GM19324 (cell line): ENCODE measurements at regions not wholly inside any gene's neighbourhood (a gene's known extent, or its start where the extent isn't known, plus 50 kb on each side); places are given as distances from the start of the nearest gene placed in this dataset.

ENCODE experiments used
- ATAC-seq: cut with Tn5 transposase; IDR thresholded peaks from one replicate; pipeline ENCODE4 v1.9.1; 2021; ENCODE audit warnings: mild to moderate bottlenecking, moderate library complexity; ENCODE audit not compliant: unreplicated experiment, low FRiP score

DNA sequence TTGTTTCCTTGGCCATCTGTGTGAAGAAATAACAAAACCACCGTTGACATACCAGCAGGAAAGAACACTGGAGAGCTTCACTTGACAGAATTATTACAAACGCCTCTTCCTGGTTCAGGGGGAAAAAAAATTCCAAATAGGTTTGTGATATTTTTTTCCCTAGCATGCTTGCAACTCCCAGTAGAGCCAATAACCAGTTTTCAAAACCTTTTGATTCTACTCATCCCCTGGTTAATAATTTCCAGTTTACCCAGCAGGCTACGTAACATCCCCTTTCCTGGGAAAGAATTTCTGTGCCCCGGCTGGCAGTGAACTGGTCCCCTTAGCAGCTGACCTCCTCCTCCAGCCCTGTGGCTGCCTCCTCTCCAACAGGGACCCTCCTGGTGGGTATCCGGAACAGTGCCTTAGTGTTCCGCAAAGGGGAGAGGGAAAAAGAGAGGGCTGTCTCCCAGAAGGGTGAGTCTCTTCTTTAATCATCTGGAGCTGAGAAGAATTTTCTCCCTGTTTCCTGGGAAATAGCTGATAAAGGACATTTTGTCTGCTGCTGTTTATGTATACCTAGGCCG is 72.8 kb upstream of the BOD1 start:
- no peak for ATAC-seq

DNA sequence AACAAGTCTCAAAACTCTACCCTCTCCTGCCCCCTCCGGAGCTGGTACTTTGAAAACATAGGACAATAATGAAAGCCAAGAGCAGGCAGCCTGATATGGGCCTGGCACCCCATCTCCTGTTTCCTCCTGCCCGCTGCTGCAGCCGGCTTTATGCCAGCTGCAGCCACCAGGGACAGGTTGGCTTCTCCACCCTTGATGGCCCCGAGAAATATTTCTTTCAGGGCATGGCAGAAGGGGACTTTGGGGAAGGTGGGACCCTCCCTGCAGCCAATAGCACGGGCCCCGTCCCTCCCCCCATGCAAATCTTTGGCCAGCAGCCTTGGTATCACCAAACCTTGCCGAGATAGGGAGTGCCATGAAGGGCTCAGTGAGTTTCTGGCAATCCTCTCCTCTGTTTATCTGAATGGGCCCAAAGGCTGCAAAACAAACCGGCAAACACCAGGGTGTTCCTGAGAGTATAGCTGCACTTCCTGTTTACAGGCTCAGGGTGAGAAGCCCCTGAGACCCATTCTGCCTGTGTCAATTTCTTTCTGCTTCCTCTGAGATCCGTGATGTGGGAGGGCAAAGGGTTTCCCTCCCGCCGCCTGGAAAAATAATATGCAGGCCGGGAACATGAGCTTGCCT is 73.4 kb upstream of the BOD1 start:
- peak; percentile 50 for ATAC-seq

DNA sequence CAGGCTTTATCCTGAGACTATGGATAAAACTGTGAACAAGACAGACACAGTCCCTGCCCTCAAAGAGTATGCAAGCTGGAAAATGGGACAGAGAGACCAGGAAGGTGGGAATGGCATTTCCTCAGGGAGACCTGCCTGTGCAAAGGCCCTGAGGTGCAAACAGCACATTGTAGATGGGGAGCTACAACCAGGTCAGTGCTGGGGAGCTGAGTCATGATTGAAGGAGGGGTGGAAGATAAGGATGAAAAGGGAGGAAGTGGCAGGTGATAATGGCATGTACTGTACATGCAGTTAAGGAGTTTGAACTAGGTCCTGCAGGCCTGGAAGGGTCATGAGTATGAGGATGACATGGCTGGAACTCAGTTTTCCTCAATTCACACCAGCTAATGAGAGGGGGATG is 75.5 kb upstream of the BOD1 start:
- no peak for ATAC-seq

DNA sequence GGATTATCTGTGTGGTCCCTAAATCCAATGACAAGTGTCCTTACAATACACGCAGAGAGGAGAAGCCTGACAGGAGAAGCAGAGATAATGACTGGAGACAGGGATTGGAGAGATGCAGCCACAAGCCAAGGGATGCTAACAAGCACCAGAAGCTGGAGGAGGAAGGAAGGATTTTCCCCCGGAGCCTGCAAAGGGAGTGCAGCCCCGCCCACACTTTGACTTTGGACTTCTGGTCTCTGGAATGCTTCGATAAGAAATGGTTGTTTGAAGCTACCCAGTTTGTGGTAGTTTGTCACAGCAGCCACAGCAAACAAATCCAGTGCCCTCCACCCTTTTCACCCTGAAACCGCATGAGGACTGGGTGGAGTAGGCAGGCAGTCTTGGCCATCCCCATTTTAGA is 77.2 kb upstream of the BOD1 start:
- no peak for ATAC-seq

DNA sequence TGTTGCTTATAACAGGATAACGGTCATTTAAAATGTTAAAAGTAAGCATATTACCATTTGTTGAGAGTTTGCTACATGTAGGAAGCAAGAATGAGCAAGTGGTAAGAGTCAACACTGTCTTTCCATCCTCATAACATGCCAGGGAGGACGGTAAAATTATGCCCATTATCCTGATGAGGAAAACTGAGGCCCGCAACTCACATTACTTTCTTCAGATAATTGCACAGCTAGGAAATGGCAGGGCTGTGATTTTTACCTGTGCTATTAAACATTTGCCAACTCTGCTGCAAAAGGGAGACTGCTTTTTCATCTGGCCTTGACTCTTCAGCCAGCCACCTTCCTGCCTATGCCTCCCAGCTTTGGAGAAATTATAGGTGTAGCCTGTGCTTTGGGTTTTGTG is 79.8 kb upstream of the BOD1 start:
- ATAC-seq: no peak

DNA sequence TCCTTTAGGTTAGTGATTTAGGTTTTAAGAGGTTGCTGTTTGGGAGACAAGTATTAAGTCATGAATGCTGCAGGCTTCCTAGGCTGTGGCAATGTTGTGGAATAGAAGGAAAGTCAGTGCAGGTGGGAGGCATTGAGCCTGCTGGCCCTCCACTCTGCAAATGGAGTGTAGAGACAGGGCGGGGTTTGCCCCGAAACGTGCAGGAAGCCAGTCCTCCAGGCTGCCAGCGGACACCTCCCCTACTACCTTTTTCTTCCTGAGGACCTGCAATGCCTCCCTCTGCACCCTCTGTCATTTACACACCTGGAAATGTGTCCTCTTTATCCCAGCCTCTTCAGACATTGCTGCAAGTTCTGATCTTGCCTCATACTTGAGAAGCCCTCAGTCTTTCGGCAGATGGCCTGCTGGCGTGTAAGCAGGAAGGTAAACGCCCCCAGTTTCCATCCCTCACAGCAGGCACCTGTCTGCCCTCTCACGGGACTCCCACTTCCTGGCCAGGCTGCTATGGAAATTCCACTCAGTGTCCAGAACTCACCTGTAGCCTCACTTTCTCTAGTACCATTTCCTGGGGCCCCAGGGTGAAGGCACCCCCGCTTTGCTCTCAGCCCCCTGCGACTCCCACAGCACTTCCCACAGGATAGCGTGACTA is 81.6 kb upstream of the BOD1 start:
- no peak for ATAC-seq

DNA sequence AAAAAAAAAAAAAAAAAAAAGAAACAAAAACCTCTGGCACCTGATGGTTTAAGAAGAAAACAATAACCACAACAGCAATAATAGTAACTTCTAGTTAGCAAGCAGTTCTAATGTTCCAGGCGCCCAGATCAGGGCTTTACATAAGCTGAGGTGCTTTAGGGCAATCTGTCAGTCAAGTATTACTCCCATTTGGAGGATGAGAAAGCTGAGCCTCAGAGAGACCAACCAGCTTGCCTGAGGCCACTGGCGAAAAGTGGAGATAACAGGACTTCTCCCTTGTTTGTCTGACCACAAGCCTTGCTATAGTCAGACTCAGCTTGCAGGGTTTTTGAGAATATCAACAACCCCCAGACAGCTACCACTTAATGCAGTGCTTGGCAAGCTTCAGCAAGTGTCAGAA is 83.5 kb upstream of the BOD1 start:
- ATAC-seq: no peak

DNA sequence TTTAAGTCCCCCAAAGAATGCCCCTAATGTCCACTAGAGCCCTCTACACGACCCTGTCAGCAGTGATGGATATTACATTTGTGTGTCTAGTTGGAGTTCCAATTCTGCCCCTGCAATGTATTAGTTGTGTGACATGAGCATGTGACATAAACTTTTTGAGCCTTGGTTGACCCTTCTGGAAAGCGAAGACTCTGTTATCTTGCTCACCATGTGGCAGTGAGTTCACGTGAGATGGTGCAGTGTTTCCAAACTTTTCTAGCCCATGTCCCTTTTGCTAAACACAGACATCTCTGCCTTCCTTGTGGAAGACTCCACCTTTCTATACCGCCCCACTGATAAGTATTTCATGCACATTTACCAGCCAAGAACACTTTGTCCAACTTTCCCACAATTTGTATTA is 87.0 kb upstream of the BOD1 start:
- no peak for ATAC-seq

DNA sequence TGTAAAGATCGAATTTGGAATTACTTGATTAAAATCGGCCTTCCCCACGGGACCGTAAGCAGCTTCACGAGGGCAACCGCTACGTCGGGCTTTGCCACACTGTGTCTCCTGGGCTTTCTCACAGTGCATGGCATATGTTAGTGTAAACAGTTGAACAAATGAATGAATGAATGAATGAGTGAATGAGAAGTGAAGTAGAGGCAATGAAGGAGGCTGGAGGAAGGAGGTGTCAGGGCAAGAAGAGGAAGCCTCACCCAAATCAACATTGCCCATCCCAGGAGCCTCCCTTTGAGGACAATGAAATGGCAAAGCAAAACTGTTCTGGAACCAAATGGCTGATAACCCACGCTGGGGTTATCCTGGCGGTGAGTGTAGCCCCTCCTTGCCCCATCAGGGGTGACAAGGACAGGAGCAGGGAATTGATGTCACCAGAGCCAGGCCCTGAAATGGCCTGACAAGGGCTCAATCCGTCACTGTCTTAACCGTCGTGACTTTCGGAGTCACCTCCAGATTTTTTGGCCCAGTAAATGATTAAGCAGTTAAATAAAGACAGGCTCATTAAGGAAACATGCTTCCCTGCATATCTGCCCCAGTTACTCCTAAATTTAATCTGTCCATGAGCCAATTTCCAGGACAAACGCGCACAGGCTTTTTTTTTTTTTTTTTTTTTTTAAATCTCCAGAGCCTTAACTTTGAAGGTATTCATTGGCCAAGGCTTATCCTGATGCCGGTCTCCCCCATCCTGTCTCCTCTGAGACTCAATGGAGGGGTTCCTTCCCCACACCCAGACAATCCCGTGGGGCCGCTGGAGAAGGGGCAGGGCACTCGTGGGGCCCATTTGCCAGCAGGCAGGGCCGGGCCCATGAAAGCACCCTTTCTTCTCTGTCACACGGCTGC is 88.4 kb upstream of the BOD1 start:
- ATAC-seq: no peak

DNA sequence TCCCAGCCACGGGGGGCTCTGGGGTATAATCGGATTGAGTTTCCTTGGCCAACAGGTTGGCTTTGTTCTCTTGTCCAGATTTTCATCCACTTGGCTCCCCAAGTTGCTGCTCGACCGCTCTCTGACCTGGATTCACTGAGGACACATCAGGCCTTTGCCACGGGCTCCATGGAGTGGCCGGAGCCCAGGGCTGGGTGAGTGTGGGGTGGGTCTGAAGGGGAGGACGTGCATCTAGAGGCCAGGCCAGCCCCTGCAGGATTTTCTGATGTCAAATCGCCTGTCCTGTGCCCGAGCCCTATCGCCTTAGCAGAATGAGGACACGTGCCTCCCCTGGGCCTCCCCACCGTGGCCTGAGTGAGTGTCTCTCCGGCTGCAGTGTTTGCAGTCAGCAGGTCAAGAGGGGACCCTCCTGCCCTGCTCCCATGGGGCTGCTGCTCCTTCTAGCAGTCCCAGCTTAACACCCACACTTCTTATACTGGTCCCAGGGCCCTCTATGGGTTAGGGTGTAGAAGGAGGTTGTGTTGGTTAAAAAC is 89.1 kb upstream of the BOD1 start:
- ATAC-seq: no peak

DNA sequence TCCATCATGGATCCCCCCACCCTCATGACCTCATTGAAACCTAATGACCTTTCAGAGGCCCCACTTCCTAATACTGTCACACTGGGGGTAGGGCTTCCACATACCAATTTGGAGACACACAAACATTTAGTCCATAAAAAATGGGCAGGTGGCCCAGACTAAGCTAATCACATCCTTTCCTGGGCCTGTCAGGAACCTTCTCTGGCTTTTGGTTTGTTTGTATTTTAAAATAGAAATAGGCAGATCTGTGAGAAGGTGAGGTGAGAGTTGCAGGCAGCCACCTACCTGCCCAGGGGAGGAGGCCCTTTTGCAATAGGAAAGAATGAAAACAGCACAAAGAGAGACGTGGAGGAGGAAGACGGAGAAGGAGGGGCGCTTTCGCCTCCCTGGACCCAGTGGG is 90.2 kb upstream of the BOD1 start:
- no peak for ATAC-seq

DNA sequence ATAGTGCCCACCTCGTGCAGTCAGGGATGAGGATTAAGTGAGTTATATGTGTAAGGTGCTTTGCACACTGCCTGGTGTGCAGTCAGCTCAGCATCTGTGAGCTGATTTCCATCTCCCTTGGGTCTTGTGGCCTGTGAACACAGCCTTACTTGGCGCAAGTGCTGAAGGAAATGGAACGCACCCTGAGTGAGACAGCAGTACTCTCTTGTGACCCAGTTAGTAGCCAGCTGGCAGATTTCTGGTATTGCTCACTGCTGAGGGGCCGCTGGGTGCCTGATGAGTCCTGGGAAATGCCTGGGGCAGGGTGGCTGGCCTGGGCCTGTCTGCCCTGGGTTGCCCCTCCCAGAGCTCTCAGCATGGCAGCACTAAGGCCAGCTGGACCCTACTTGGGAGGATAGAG is 90.9 kb upstream of the BOD1 start:
- peak; percentile 74 for ATAC-seq

DNA sequence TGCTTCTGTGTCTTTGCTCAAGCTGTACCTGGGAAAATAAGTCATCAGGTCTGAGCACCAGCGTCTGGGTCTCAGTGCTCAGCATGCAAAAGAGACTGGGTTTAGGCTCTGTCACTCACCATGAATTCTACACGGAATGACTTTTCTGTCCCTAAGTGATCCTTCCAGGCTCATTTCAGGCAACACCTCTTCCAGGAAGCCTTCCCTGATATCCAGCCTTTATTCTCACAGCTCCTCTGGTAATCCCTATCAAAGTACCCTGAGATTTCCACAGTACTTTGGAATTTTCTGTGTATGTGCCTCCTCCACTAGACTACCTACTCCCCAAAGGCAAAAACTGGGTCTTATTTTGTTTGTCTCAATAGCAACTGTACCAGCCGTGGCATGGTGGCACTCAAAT is 92.7 kb upstream of the BOD1 start:
- no peak for ATAC-seq

DNA sequence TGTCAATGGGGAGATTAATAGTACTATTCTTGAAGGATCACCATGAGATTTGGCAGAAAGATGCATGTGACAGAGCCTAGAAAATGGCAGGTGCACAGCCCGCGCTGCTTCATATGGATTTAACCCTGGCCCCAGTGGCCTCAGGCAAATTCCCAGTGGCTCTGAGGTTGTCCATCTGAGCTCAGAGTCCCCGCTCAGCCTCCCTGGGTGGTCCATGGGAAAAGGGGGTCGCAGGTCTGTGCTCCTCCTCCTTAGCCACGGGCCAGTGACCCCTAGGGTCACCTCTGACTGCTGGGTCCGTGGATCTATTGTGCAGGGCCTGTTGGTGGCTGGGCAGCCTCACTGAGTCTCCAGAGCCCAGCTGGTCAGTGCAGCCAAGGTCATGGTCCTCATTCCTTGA is 93.3 kb upstream of the BOD1 start:
- ATAC-seq: no peak

DNA sequence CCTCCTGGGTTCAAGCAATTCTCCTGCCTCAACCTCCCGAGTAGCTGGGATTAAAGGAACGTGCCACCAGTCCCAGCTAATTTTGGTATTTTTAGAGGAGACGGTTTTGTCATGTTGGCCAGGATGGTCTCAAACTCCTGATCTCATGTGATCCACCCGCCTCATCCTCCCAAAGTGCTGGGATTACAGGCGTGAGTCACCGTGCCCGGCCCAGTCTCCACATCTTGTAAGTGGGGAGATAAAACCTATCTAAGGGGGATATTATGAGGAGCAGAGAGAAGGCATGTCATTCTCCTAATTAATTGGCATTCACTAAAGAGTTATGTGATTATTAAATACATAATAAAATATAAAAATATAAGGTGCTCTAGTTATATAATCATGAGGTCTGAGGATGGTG is 94.1 kb upstream of the BOD1 start:
- no peak for ATAC-seq

DNA sequence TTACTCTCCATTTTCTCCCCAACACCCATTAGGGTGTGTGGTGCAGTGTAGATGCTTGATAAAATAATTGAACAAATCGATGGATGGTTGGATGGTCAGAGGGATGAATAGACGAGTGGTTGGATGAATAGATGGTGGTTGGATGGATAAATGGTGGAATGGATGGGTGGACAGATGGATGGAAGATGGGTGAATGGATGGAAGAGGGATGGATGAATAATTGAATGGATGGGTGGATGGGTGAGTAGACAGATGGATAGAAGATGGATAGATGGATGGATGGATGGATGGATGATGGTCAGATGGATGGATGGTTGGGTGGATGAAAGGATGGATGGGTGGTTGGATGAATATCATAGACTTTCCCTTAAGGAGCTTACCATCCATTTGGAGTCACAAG is 95.0 kb upstream of the BOD1 start:
- no peak for ATAC-seq

DNA sequence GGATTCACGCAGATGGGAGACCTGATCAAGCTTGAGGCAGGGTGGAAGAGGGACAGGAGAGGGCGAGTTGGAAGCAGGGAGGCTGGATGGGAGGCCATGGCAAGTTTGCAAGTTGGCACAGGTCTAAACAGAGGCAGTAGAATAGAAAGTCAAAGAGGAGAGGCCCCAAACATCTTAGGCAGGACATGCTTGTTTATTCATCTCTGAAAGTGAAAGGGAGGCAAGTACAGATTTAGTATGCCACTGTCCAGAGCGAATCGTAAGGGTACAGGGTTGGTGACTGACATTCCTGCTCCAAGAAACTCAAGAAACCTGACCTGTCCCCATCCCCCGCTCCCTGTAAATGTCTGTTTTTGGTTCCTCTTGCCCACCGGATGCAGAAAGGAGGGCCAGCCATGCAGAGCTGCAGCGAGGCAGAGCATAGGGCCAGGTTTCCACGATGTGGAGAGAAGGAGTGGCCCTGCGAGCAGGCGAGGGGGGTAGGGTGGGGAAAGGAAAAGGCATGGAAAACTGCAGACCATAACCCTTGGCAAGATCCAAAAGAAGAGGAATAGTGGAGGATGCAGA is 96.2 kb upstream of the BOD1 start:
- ATAC-seq: no peak

DNA sequence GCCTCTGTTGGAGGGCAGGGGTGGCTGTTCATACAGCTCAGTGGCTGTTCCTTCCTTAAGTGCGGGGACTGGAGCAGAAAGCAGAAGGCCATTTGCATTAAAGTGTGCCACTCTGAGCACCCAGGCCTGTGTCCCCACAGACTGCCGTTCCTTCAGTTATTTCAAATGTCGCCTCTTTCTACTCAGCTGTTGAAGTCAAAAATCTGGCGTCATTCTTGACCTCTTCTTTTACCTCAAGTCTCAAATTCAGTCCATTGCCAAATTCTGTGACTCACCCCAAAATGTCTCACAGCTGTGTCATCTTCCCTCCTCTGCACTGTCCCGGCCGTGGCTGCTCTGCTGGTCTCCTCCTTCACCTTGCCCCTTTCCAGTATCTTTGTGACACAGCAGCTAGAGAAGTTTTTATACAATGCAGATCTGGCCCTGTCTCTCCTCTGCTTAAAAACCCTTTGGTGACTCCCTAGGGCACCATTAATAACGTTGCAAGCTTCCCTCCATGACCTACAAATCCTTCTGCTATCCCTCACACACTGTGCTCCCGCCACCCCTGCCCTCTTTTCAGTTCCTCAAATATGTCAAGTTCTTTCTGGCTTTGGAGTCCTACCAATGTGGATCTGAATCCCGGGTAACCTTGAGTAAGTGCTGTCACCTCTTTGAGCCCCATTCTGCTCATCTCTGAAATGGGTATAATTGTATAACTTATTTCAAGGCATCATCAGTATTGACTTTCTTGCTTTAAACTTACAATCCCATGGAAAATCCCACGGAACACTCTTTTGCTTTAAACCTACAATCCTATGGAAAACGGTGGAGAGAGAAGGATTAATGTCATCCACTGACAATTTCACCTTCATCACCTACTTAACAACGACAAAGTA is 98.3 kb upstream of the BOD1 start:
- ATAC-seq: no peak

DNA sequence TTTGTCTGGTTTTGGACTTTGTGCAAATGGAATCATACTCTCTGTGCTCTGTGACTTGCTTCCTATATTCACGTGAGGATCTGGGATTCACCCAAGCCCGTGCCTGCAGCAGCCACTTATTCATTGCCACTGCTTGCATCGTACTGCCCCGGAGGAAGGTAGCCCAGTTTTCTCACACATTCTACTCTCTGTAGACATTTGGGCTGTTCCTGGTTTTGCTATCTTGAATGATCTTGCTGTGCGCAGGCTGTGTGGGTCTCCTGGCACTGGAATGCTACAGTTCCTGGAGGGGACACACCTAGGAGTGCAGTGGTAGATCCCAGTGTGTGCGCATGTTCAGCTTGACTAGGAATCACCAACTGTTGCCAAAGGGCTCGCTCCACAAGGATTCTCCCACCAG is 99.2 kb upstream of the BOD1 start:
- ATAC-seq: no peak
